Stimulated activated CD4-positive, alpha-beta T cell treated with anti-CD3 and anti-CD28 coated beads, Interleukin-4, amount 100 ng/mL, for 24 hours (primary cell): ENCODE measurements at regions not wholly inside any gene's neighbourhood (a gene's known extent, or its start where the extent isn't known, plus 50 kb on each side); places are given as distances from the start of the nearest gene placed in this dataset.

Experiments
- DNase-seq: peaks from one replicate; pipeline ENCODE4 v3.0.0-alpha.2; 2020

- no peak for DNase-seq
Measured at GRCh38 chr16:85173981-85174751, 61.9 kb upstream of the CIBAR2 start.

GRCh38 chr16:85174871-85175723, 62.8 kb upstream of the CIBAR2 start:
- no peak for DNase-seq

- DNase-seq: no peak
Measured at GRCh38 chr16:85175724-85176233, 63.5 kb upstream of the CIBAR2 start.

GRCh38 chr16:85176541-85177447, 64.5 kb upstream of the CIBAR2 start:
- DNase-seq: no peak

- no peak for DNase-seq
Measured at GRCh38 chr16:85177448-85177846, 65.2 kb upstream of the CIBAR2 start.

GRCh38 chr16:85178006-85178591, 65.8 kb upstream of the CIBAR2 start:
- DNase-seq: no peak

GRCh38 chr16:85178596-85178995, 66.3 kb upstream of the CIBAR2 start:
- DNase-seq: no peak

GRCh38 chr16:85179344-85180046, 67.2 kb upstream of the CIBAR2 start:
- DNase-seq: no peak

- DNase-seq: no peak
Measured at GRCh38 chr16:85180047-85180826, 68.0 kb upstream of the CIBAR2 start.

GRCh38 chr16:85180827-85181738, 68.8 kb upstream of the CIBAR2 start:
- DNase-seq: no peak

GRCh38 chr16:85181739-85182129, 69.5 kb upstream of the CIBAR2 start:
- DNase-seq: no peak

- no peak for DNase-seq
Measured at GRCh38 chr16:85182286-85182685, 70.0 kb upstream of the CIBAR2 start.

GRCh38 chr16:85182774-85183173, 70.5 kb upstream of the CIBAR2 start:
- no peak for DNase-seq

- DNase-seq: no peak
Measured at GRCh38 chr16:85183564-85183963, 71.3 kb upstream of the CIBAR2 start.

- no peak for DNase-seq
Measured at GRCh38 chr16:85184404-85184803, 72.1 kb upstream of the CIBAR2 start.

GRCh38 chr16:85185303-85186100, 73.2 kb upstream of the CIBAR2 start:
- no peak for DNase-seq

GRCh38 chr16:85187002-85187401, 74.7 kb upstream of the CIBAR2 start:
- DNase-seq: no peak

GRCh38 chr16:85187447-85187846, 75.2 kb upstream of the CIBAR2 start:
- DNase-seq: no peak

GRCh38 chr16:85187886-85188285, 75.6 kb upstream of the CIBAR2 start:
- no peak for DNase-seq
